ENCODE measurements at regions not wholly inside any gene's neighbourhood (a gene's known extent, or its start where the extent isn't known, plus 50 kb on each side); places are given as distances from the start of the nearest gene placed in this dataset.

- TF ChIP-seq ZFP69B (tag by site-specific recombination; IDR thresholded peaks at IDR 0.05) (peak; percentile 59; the same call in 1 of the 2 replicates), KLF16 (tag by site-specific recombination; IDR thresholded peaks at IDR 0.05) (no peak), ZNF830 (tag by site-specific recombination; IDR thresholded peaks at IDR 0.05; ENCODE audit: low read depth) (no peak), ZNF280C (tag by site-specific recombination; IDR thresholded peaks at IDR 0.05) (no peak), ZSCAN18 (tag by site-specific recombination; IDR thresholded peaks at IDR 0.05) (no peak), ZNF473 (tag by site-specific recombination; IDR thresholded peaks at IDR 0.05) (no peak), ZNF335 (tag by site-specific recombination; conservative IDR thresholded peaks at IDR 0.05) (0 out of 2 replicates have a peak, but pooled peaks have one; percentile 25), ZNF658 (tag by site-specific recombination; IDR thresholded peaks at IDR 0.05) (no peak), ZNF837 (tag by site-specific recombination; IDR thresholded peaks at IDR 0.05) (no peak), ZNF292 (tag by site-specific recombination; IDR thresholded peaks at IDR 0.05; ENCODE audit: borderline replicate concordance, low read depth) (no peak), ZNF530 (tag by site-specific recombination; IDR thresholded peaks at IDR 0.05; ENCODE audit: low read depth) (no peak), AEBP2 (tag by site-specific recombination; IDR thresholded peaks at IDR 0.05; ENCODE audit: borderline replicate concordance) (no peak), ZBTB48 (tag by site-specific recombination; IDR thresholded peaks at IDR 0.05) (no peak), ZNF404 (tag by site-specific recombination; IDR thresholded peaks at IDR 0.05) (no peak), ZNF221 (tag by site-specific recombination; IDR thresholded peaks at IDR 0.05; ENCODE audit: borderline replicate concordance) (no peak), TSHZ1 (tag by site-specific recombination; IDR thresholded peaks at IDR 0.05; ENCODE audit: borderline replicate concordance) (peak; percentile 89), ZBTB11 (tag by site-specific recombination; conservative IDR thresholded peaks at IDR 0.05; ENCODE audit: low read depth) (no peak), ZNF514 (tag by site-specific recombination; IDR thresholded peaks at IDR 0.05) (no peak), ZNF341 (tag by site-specific recombination; IDR thresholded peaks at IDR 0.05; ENCODE audit: low read depth) (no peak), SP2 (tag by site-specific recombination; IDR thresholded peaks at IDR 0.05) (peak; percentile 37; the same call in 1 of the 2 replicates), ZNF677 (tag by site-specific recombination; IDR thresholded peaks at IDR 0.05) (no peak), ZNF585B (tag by site-specific recombination; IDR thresholded peaks at IDR 0.05) (no peak), TCF7L2 (IDR thresholded peaks at IDR 0.05; ENCODE audit: borderline replicate concordance, low read depth, low read length) (no peak), REST (tag by site-specific recombination; IDR thresholded peaks at IDR 0.05) (no peak), ZNF558 (tag by site-specific recombination; IDR thresholded peaks at IDR 0.05) (no peak)
These were observed 460.5 kb downstream of the COG6 start (continued) for GRCh38 chr13:40116008-40116407.
